DMS 273 treated with DMSO at 0.1 percent for 48 hours (cell line): ENCODE measurements at regions not wholly inside any gene's neighbourhood (a gene's known extent, or its start where the extent isn't known, plus 50 kb on each side); places are given as distances from the start of the nearest gene placed in this dataset.
"Not testable (repeated sequence)": the region's sequence is repeated elsewhere in the genome, so short reads cannot be mapped to it uniquely, and the experiment has no call there.

ENCODE experiments used
- DNase-seq: peaks from one replicate; lab custom pipeline; 2025; lab: John Stamatoyannopoulos, UW

GRCh38 chr2:207216457-207216856 lies 50.7 kb upstream of the KLF7 start:
- DNase-seq: no peak

- no peak for DNase-seq
These were observed 51.7 kb upstream of the KLF7 start for GRCh38 chr2:207217442-207217841.

- DNase-seq: no peak
These were observed 53.4 kb upstream of the KLF7 start for GRCh38 chr2:207219081-207219630.

DNA sequence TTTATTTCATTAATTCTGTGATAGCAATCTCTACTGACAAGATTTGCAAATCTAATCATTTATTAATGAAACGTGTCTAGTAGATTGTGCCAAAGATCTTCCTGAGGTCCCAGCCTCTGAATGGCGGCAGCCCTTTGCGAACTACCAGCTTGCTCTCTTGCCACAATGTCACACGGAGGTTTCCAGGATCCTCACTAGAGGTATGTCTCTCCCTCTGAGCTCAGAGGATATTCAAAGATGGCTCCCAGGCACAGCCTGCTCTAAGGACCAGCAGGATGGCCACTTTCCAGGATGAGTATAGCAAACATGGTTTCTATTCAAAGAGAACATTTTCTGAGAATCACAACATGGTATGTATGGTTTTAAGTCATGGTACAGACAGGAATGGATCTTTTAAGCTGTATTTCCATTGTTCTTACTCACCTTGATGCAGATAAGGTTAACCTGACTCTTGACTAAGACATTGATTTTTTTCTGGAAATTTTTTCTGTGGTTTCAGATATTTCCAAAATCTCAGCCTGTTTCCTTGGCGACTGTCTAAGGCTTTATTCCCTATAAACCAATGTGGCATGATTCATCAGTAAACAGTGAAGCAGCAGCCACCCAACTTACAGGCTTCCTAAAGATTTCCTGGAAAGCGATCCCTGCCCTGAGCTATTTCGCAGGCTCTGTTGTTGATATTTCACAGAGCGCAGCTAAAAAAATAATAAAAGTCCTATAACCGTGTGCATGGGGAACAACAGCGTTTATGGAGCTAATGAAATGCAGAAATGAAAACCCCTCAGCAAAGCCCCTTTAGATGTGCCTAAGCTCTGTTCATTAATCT lies 54.1 kb upstream of the KLF7 start:
- no peak for DNase-seq

DNA sequence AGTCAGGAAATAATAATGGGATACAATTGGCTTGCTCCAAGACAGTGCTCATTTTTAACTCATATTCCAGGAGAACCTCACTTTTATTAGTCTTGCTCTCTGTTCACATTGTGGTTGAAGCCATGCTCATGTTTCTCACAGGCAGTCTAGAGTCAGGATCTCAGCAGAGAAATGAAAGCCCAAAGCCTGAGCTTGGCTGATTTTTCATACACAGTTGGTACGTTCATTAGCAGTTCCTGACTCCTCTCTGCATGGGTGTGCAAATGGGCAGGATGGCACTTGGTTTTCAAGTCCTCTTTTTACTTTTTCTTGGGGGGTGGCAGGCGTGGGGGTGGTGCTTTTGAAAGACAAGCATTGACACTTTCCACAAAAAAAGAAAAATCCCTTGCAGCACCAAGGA lies 56.0 kb upstream of the KLF7 start:
- DNase-seq: no peak

DNA sequence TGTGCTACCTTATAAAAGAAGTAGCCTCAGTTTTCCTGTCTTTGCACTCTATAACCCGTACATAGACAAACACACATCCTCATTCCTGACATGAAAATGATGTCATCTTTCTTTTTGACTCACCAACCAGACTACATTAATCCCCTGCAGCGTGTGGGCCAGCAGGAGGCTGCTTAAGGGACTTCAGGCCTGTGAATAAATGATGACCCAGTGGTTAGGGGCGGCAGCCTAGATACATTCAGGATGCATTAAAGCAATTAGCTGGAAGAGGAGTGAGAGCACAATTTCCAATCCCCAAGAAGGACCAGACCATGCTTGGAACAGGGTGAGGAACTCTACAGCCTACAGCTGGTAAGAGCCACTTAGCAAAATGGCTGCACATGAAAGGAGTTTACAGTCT lies 57.3 kb upstream of the KLF7 start:
- DNase-seq: no peak

DNA sequence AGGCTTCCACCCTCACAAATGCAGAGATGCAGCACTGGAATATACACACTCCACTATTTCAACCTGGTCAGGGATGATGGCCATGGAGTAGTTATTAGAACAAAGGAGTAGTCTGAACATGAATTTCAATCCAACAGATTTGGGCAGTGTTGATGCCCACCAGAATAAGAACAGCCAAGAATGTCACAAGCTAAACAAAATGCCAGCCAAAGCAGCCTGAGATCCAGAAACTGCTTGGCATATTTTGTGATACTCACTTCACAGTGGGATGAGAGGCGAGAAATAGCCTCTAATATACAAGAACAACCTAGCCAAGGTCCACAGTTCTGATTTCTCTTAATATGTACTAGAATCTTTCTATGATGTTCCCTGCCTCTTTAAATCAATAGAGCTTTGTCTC lies 58.6 kb upstream of the KLF7 start:
- no peak for DNase-seq

DNA sequence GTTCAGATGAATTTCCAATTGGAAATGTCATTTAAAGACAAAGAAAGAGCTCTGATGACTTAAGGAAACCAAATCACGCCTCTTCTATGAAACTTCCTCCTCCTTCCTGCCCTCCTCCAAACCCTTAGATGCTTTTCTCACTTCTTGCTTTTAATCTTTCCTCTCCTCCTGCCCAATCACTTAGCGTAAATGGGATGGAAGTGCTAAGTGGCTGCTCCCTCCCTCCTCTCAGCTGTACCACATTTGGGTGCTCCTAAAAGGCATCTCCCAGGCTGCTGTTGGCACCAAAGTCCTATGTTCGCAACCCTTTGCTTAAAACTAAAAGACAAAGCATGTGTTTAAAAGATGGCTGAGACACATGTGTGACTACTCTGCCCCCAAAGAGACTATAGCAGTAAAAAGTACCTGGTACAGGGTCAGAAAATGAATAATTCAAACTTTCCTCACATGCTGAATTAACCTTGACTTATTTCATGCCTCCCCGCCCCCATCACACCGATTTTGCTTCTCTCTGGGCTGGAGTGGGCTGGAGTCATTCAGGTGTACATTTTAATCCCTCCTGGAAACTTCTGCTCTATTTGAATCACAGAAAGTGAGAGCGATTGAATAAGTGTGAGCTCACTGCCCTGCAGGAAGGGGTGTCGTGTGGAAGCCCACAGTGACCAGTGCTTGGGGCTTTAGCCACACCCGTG lies 59.2 kb upstream of the KLF7 start:
- DNase-seq: no peak

GRCh38 chr2:207225773-207226172 lies 60.0 kb upstream of the KLF7 start:
- no peak for DNase-seq

- DNase-seq: no peak
These were observed 60.5 kb upstream of the KLF7 start for GRCh38 chr2:207226243-207226642.

- no peak for DNase-seq
These were observed 60.9 kb upstream of the KLF7 start for GRCh38 chr2:207226671-207227061.

DNA sequence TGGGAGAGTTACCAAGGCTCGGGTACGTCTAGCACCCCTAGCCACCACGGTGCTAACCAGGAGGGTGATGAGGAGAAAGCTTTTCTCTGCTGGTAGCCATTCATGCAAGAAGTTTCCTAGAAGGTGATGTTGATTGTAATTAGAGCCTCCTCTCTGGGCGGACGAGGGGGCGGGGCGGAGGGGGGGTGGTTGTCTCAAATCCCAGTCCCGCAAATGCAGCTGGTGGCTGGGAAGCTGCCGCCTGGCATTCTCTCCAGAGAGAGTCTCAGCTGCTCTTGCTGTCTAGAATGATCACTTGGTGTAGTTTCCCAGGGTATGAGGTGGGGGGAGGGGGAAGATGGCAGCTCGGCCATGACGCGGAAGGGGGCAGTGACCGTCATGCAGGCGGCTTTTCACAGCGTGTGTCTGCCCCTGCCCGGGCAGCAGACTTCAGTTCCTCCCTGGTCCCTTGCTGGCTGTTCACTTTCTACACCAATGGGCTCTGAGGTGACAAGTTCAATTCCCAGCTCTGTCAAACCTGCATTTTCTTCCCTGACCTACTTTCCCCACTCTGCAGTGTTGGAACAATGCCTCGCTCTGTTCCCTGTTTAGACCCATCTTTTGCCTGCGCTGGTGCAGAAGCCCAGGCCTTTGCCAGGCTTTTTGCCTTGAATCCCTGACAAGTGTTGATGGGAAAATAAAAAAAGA lies 61.5 kb upstream of the KLF7 start:
- no peak for DNase-seq

DNA sequence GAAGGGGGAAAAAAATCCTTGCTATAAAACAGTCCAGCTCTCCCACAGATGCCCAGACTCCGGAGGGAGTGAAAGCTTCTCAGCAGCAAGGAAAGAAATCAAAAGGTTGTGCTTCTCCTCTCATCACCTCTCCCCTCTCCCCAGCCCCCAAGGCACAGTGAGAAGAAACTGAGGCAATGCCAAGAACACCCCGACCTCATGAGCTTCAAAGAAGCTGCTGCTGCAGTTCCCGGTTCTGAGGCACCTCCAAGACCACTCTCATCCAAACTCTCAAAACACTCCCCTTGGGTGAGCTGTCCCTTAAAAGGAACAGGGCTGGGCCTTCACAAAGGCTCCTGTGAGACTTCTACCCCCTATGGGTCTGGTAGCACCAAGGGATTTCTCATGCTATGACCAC lies 62.0 kb upstream of the KLF7 start:
- DNase-seq: no peak

DNA sequence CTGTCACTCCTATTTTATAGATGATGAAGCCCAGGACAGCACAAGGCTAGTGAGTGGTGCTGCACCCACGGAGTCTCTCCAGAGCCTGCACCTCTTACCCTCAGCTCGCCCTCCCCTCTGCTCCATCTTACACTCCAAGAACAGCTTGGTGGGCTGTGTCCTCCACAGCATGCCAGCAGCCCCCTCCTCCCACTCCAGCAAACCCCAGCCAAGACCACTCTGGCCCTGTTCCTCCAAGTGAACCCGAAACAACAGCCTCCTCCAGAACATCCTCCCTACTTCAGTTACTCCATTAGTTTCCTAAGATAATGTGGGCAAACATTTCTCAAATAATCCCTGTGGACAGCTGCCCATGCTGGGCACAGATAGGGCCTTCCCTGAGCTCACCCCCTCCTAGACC lies 62.7 kb upstream of the KLF7 start:
- no peak for DNase-seq

GRCh38 chr2:207229161-207229560 lies 63.4 kb upstream of the KLF7 start:
- DNase-seq: no peak

- no peak for DNase-seq
These were observed 64.7 kb upstream of the KLF7 start for GRCh38 chr2:207230261-207231105.

- DNase-seq: no peak
These were observed 65.5 kb upstream of the KLF7 start for GRCh38 chr2:207231106-207231865.

GRCh38 chr2:207231967-207232366 lies 66.2 kb upstream of the KLF7 start:
- DNase-seq: no peak

DNA sequence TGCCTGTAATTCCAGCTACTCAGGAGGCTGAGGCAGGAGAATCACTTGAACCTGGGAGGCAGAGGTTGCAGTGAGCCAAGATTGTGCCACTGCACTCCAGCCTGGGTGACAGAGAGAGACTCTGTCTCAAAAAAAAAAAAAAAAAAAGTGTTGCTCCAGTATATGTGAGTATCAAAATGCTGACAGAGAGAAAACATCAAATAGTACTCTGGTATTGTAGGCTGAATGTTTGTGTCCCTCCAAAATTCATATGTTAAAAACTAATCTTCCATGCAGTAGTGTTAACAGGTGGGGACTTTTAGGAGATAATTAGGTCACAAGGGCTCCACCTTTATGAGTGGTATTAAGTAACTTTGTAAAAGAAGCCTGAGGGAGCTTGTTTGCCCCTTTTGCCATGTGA lies 67.4 kb upstream of the KLF7 start:
- DNase-seq: not testable (repeated sequence)

- no peak for DNase-seq
These were observed 68.0 kb upstream of the KLF7 start for GRCh38 chr2:207233731-207234130.

DNA sequence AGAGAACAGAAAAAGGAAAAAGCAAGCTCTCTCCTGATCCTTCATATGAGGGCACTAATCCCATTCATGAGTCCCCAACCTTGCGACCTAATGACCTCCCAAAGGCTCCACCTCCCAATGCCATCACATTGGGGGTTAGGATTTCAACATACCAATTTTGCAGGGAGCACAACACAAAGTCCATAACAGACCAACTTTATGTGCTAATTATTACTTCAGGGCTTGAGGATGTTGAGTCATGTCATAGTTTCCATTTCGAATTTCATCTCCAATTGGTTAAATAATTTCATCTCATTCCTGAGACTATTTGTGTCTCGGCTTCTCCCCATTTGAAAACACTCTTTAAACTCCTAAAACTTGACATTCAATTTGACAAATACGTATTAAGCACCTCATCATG lies 69.9 kb upstream of the KLF7 start:
- no peak for DNase-seq
